ENCODE measurements at regions not wholly inside any gene's neighbourhood (a gene's known extent, or its start where the extent isn't known, plus 50 kb on each side); places are given as distances from the start of the nearest gene placed in this dataset.

DNA sequence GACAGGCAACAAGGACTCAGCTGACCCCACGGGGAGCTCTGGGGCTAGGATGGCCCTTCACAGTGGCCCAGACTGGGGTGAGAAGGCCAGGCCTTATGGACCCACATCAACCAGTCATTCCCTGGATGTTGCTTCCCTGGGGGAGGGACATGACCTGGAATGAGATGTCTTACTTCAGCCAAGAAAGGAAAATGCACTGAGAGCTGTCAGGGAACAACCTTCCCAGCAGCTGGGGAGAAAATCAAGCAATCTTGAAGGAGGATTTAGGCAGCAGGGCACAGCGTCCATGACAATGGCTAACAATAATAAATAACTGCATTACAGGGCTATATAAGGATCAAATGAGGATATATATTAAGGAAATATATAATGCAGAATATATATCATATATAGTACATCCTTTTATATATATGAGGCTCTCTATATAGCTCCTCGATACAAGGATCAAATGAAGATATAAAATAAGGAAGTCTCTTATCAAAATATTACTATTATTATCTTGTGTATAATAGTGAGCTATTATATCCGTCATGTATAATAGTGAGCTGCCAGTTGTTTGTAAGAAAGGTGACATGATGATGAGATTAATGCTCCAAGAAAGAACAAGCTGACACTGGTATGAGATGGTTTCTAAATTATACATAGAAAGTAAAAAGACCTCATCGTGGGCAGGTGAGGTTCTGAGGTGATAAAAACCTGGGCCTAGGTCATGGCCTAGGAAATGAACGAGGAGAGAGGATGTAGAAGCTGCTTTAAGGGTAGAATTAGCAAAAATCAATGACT is 117.8 kb upstream of the LIPC start:
- no peak for TF ChIP-seq EZH2phosphoT487 (IDR thresholded peaks at IDR 0.05; ENCODE audit: borderline replicate concordance)
- no peak for TF ChIP-seq CTCF (IDR thresholded peaks at IDR 0.05 in 2 of 3, conservative IDR thresholded peaks at IDR 0.05 in 1 of 3; ENCODE audit: borderline replicate concordance in 1 of 3, insufficient read depth in 1 of 3, low read depth in 2 of 3, low read length in 2 of 3)
- TF ChIP-seq SRF (IDR thresholded peaks at IDR 0.05; ENCODE audit: low read depth), result no peak
- TF ChIP-seq ZNF274 (IDR thresholded peaks at IDR 0.05; ENCODE audit: low read depth, low read length), result no peak
- TF ChIP-seq YY1 (IDR thresholded peaks at IDR 0.05; ENCODE audit: extremely low read depth, insufficient replicate concordance, low read depth, low read length), result no peak
- TF ChIP-seq POLR2AphosphoS5 (IDR thresholded peaks at IDR 0.05; ENCODE audit: low read depth, low read length), result no peak
- no peak for TF ChIP-seq SIN3A (IDR thresholded peaks at IDR 0.05; ENCODE audit: low read depth)
- no peak for TF ChIP-seq EZH2 (IDR thresholded peaks at IDR 0.05)
- no peak for TF ChIP-seq POLR2A (IDR thresholded peaks at IDR 0.05; ENCODE audit: borderline replicate concordance, extremely low read depth, insufficient read depth, insufficient read length)
- TF ChIP-seq TCF7L2 (IDR thresholded peaks at IDR 0.05; ENCODE audit: borderline replicate concordance, extremely low read depth, insufficient read depth, insufficient read length), result no peak
- no peak for TF ChIP-seq ELF1 (IDR thresholded peaks at IDR 0.05; ENCODE audit: borderline replicate concordance, low read depth)
- TF ChIP-seq MAX (IDR thresholded peaks at IDR 0.05), result no peak
- TF ChIP-seq, protein P1, sequence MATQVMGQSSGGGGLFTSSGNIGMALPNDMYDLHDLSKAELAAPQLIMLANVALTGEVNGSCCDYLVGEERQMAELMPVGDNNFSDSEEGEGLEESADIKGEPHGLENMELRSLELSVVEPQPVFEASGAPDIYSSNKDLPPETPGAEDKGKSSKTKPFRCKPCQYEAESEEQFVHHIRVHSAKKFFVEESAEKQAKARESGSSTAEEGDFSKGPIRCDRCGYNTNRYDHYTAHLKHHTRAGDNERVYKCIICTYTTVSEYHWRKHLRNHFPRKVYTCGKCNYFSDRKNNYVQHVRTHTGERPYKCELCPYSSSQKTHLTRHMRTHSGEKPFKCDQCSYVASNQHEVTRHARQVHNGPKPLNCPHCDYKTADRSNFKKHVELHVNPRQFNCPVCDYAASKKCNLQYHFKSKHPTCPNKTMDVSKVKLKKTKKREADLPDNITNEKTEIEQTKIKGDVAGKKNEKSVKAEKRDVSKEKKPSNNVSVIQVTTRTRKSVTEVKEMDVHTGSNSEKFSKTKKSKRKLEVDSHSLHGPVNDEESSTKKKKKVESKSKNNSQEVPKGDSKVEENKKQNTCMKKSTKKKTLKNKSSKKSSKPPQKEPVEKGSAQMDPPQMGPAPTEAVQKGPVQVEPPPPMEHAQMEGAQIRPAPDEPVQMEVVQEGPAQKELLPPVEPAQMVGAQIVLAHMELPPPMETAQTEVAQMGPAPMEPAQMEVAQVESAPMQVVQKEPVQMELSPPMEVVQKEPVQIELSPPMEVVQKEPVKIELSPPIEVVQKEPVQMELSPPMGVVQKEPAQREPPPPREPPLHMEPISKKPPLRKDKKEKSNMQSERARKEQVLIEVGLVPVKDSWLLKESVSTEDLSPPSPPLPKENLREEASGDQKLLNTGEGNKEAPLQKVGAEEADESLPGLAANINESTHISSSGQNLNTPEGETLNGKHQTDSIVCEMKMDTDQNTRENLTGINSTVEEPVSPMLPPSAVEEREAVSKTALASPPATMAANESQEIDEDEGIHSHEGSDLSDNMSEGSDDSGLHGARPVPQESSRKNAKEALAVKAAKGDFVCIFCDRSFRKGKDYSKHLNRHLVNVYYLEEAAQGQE (IDR thresholded peaks at IDR 0.05; ENCODE audit: low read depth), result no peak
- TF ChIP-seq RAD21 (IDR thresholded peaks at IDR 0.05; ENCODE audit: low read depth), result no peak

All from HCT116 (cell line).